DOHH2 (cell line): ENCODE measurements at regions not wholly inside any gene's neighbourhood (a gene's known extent, or its start where the extent isn't known, plus 50 kb on each side); places are given as distances from the start of the nearest gene placed in this dataset.

ENCODE experiments used
- H3F3A ChIP-seq: fragments of 200-600 bp; sonication (generic), shearing (Covaris generic); 2 replicates; pipeline ENCODE4 v1.6.0; 2016; ENCODE audit warnings: antibody characterized with exemption, mild to moderate bottlenecking; ENCODE audit not compliant: control insufficient read depth, insufficient read depth
- H3K27ac ChIP-seq: fragments of 200-600 bp; sonication (generic); 2 replicates; pipeline ENCODE4 v1.5.1; 2014; ENCODE audit warnings: low read depth, mild to moderate bottlenecking, low read length, moderate library complexity
- H3K27me3 ChIP-seq: fragments of 200-600 bp; sonication (generic); 2 replicates; pipeline ENCODE4 v1.6.1; 2014; ENCODE audit warnings: mild to moderate bottlenecking, low read length, mixed read lengths; ENCODE audit not compliant: control insufficient read depth
- H3K36me3 ChIP-seq: fragments of 200-600 bp; sonication (generic); 2 replicates; pipeline ENCODE4 v1.6.1; 2014; ENCODE audit warnings: mild to moderate bottlenecking, low read length, moderate library complexity, mixed read lengths; ENCODE audit not compliant: control insufficient read depth
- H3K4me1 ChIP-seq: fragments of 200-600 bp; sonication (generic); 2 replicates; pipeline ENCODE4 v1.6.1; 2014; ENCODE audit warnings: mild to moderate bottlenecking, low read length, mixed read lengths; ENCODE audit not compliant: control insufficient read depth
- H3K4me2 ChIP-seq: fragments of 200-600 bp; sonication (generic); 2 replicates; pipeline ENCODE4 v1.6.0; 2014; ENCODE audit warnings: mild to moderate bottlenecking, low read length, moderate library complexity
- H3K4me3 ChIP-seq: fragments of 200-600 bp; sonication (generic); 2 replicates; pipeline ENCODE4 v1.5.1; 2014; ENCODE audit warnings: mild to moderate bottlenecking, low read length, mixed read lengths
- H3K79me2 ChIP-seq: fragments of 200-600 bp; sonication (generic); 2 replicates; pipeline ENCODE4 v1.6.1; 2014; ENCODE audit warnings: mild to moderate bottlenecking, low read length, mixed read lengths; ENCODE audit not compliant: control insufficient read depth
- H3K9me2 ChIP-seq: fragments of 200-600 bp; sonication (generic); replicated peaks from 2 replicates; pipeline ENCODE4 v1.6.1; 2014; ENCODE audit warnings: mild to moderate bottlenecking, low read length, mixed read lengths; ENCODE audit not compliant: control insufficient read depth
- H3K9me3 ChIP-seq: fragments of 200-600 bp; sonication (generic); 2 replicates; pipeline ENCODE4 v1.6.1; 2014; ENCODE audit warnings: antibody characterized with exemption, low read length, mixed read lengths; ENCODE audit not compliant: control insufficient read depth, insufficient read depth
- H4K20me1 ChIP-seq: fragments of 200-600 bp; sonication (generic); 2 replicates; pipeline ENCODE4 v1.6.0; 2014; ENCODE audit warnings: low read depth, mild to moderate bottlenecking, antibody characterized with exemption, low read length, moderate library complexity; ENCODE audit not compliant: control insufficient read depth, insufficient read depth
- EZH2phosphoT487 ChIP-seq: fragments of 200-600 bp; sonication (generic); IDR thresholded peaks from 2 replicates; pipeline ENCODE4 v1.6.1; 2017; ENCODE audit warnings: borderline replicate concordance, mild to moderate bottlenecking, antibody characterized with exemption, low read length, moderate library complexity, mixed read lengths
- TF ChIP-seq, protein P1 (sequence below): fragments of 200-600 bp; sonication (generic); IDR thresholded peaks from one replicate; pipeline ENCODE4 v1.5.1; 2014; ENCODE audit warnings: antibody characterized with exemption, mild to moderate bottlenecking, low read depth, low read length; ENCODE audit not compliant: poor library complexity, severe bottlenecking

GRCh38 chrX:144716187-144716586 is 531.1 kb upstream of the SPANXN1 start:
- TF ChIP-seq, protein P1, sequence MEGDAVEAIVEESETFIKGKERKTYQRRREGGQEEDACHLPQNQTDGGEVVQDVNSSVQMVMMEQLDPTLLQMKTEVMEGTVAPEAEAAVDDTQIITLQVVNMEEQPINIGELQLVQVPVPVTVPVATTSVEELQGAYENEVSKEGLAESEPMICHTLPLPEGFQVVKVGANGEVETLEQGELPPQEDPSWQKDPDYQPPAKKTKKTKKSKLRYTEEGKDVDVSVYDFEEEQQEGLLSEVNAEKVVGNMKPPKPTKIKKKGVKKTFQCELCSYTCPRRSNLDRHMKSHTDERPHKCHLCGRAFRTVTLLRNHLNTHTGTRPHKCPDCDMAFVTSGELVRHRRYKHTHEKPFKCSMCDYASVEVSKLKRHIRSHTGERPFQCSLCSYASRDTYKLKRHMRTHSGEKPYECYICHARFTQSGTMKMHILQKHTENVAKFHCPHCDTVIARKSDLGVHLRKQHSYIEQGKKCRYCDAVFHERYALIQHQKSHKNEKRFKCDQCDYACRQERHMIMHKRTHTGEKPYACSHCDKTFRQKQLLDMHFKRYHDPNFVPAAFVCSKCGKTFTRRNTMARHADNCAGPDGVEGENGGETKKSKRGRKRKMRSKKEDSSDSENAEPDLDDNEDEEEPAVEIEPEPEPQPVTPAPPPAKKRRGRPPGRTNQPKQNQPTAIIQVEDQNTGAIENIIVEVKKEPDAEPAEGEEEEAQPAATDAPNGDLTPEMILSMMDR: no peak
- no peak for TF ChIP-seq EZH2phosphoT487
- Histone ChIP-seq H3K27ac (no peak overlapping the region), H3K27me3 (no peaks in the 10 kb centered on the region), H3K4me3 (no peak overlapping the region), H3K79me2 (no peaks in the 10 kb centered on the region), H4K20me1 (no peaks in the 10 kb centered on the region), H3F3A (no peaks in the 10 kb centered on the region), H3K9me2 (no peaks in the 10 kb centered on the region), H3K9me3 (no peaks in the 10 kb centered on the region), H3K36me3 (no peaks in the 10 kb centered on the region), H3K4me2 (no peak overlapping the region), H3K4me1 (no peaks in the 10 kb centered on the region)

DNA sequence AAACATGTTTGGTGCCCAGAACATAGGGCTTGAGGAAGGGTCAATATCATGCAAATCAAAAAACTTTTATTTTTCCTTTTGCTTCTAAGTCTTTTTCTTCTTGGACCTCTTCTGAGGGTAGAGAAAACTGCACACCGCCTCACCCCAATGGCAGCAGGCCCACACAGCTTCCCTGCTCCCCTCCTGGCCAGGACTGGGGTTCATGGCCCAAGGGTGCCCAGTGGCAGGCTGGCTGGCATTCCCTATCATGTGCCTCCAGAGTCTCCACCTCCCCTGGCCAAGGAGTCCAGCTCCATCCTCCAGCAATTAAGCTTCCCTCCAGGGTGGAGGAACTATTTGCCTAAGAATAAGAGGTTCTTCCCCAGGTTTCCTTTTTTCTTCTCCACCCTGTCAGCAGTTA is 529.6 kb upstream of the SPANXN1 start:
- Histone ChIP-seq H3K27me3 (no peaks in the 10 kb centered on the region), H3K4me1 (no peaks in the 10 kb centered on the region)
- TF ChIP-seq, protein P1: no peak
- TF ChIP-seq EZH2phosphoT487: no peak

GRCh38 chrX:144722307-144722706 is 525.0 kb upstream of the SPANXN1 start:
- no peak overlapping the region for H3K27ac ChIP-seq
- no peaks in the 10 kb centered on the region for H3K9me2 ChIP-seq
- TF ChIP-seq EZH2phosphoT487: no peak
- TF ChIP-seq, protein P1: peak; percentile 40
- H3K4me2 ChIP-seq: no peak overlapping the region
- H3K4me1 ChIP-seq: no peaks in the 10 kb centered on the region
- H3K9me3 ChIP-seq: no peaks in the 10 kb centered on the region
- no peaks in the 10 kb centered on the region for H3K36me3 ChIP-seq
- no peaks in the 10 kb centered on the region for H3K27me3 ChIP-seq
- H4K20me1 ChIP-seq: no peaks in the 10 kb centered on the region
- no peaks in the 10 kb centered on the region for H3K79me2 ChIP-seq
- no peaks in the 10 kb centered on the region for H3F3A ChIP-seq
- no peak overlapping the region for H3K4me3 ChIP-seq

More for the DNA sequence above, 529.6 kb upstream of the SPANXN1 start:
- no peaks in the 10 kb centered on the region for H4K20me1 ChIP-seq
- no peaks in the 10 kb centered on the region for H3K36me3 ChIP-seq
- no peaks in the 10 kb centered on the region for H3K9me3 ChIP-seq
- H3K79me2 ChIP-seq: no peaks in the 10 kb centered on the region
- no peaks in the 10 kb centered on the region for H3K9me2 ChIP-seq
- no peak overlapping the region for H3K4me2 ChIP-seq
- H3K27ac ChIP-seq: no peak overlapping the region
- H3F3A ChIP-seq: no peaks in the 10 kb centered on the region
- H3K4me3 ChIP-seq: no peak overlapping the region

DNA sequence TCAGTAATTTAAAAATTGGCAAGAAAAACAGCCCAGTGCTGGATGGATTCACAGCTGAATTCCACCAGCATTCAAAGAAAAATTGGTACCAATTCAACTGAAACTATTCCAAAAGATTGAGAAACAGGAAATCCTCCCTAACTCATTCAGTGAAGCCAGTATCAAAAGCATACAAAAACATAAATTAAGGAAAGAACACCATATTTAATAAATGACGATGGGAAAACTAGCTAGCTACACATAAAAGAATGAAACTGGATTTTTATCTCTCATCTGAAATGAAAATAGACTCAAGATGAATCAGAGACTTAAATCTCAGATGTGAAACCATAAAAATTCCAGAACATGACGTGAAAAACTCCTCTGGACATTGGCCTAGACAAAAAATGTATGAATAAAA is 516.8 kb upstream of the SPANXN1 start:
- no peaks in the 10 kb centered on the region for H3K27me3 ChIP-seq
- H3F3A ChIP-seq: no peaks in the 10 kb centered on the region
- no peaks in the 10 kb centered on the region for H3K79me2 ChIP-seq
- H3K4me1 ChIP-seq: no peaks in the 10 kb centered on the region
- no peaks in the 10 kb centered on the region for H3K36me3 ChIP-seq
- no peaks in the 10 kb centered on the region for H3K9me3 ChIP-seq
- H3K9me2 ChIP-seq: no peaks in the 10 kb centered on the region
- H3K27ac ChIP-seq: no peak overlapping the region
- no peak overlapping the region for H3K4me2 ChIP-seq
- no peaks in the 10 kb centered on the region for H4K20me1 ChIP-seq
- TF ChIP-seq, protein P1: no peak
- no peak for TF ChIP-seq EZH2phosphoT487
- no peak overlapping the region for H3K4me3 ChIP-seq
